ENCODE measurements at regions not wholly inside any gene's neighbourhood (a gene's known extent, or its start where the extent isn't known, plus 50 kb on each side); places are given as distances from the start of the nearest gene placed in this dataset.

DNA sequence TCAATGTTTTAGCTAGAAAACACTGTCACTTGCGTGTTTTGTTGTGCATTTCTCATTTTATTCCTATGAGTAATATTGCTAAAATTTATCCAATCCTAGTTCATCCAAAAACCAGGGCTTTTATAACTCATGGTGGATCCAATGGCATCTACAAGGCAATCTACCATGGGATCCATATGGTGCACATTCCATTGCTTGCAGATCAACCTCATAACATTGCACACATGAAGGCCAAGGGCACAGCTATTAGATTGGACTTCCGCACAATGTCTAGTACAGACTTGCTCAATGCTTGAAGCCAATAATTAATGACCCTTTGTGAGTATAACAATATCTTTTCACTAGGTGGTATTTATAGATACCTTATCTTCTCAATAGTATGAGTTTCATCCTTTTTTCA lies 57.2 kb upstream of the UGT2B7 start:
- Histone ChIP-seq H3K9me3 (ENCODE audit: low read depth) (no peaks in the 10 kb centered on the region), H3K27ac (no peak overlapping the region), H3K27me3 (no peaks in the 10 kb centered on the region), H3K79me2 (no peaks in the 10 kb centered on the region), H3K9me2 (replicated peaks; ENCODE audit: insufficient read depth) (no peaks in the 10 kb centered on the region), H3K36me3 (replicated peaks; ENCODE audit: insufficient read depth, low read depth) (no peaks in the 10 kb centered on the region), H2AFZ (no peak overlapping the region), H3K4me2 (no peak overlapping the region), H3K4me1 (ENCODE audit: insufficient read depth) (no peaks in the 10 kb centered on the region), H3K4me3 (no peak overlapping the region), H4K20me1 (ENCODE audit: insufficient read depth, poor library complexity, severe bottlenecking) (no peaks in the 10 kb centered on the region)
- WGBS (ENCODE audit: low lambda C conversion rate, missing lambda C conversion rate), result 91% methylated on average over 2 of the region's 2 CpGs
- no peak for DNase-seq (ENCODE audit: low spot score)
- no peak for TF ChIP-seq EZH2phosphoT487 (IDR thresholded peaks at IDR 0.05; ENCODE audit: low read depth, severe bottlenecking, unreplicated experiment)
- TF ChIP-seq EZH2 (IDR thresholded peaks at IDR 0.05; ENCODE audit: borderline replicate concordance), result no peak
- TF ChIP-seq, protein P1, sequence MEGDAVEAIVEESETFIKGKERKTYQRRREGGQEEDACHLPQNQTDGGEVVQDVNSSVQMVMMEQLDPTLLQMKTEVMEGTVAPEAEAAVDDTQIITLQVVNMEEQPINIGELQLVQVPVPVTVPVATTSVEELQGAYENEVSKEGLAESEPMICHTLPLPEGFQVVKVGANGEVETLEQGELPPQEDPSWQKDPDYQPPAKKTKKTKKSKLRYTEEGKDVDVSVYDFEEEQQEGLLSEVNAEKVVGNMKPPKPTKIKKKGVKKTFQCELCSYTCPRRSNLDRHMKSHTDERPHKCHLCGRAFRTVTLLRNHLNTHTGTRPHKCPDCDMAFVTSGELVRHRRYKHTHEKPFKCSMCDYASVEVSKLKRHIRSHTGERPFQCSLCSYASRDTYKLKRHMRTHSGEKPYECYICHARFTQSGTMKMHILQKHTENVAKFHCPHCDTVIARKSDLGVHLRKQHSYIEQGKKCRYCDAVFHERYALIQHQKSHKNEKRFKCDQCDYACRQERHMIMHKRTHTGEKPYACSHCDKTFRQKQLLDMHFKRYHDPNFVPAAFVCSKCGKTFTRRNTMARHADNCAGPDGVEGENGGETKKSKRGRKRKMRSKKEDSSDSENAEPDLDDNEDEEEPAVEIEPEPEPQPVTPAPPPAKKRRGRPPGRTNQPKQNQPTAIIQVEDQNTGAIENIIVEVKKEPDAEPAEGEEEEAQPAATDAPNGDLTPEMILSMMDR (IDR thresholded peaks at IDR 0.05; ENCODE audit: poor library complexity), result no peak

DNA sequence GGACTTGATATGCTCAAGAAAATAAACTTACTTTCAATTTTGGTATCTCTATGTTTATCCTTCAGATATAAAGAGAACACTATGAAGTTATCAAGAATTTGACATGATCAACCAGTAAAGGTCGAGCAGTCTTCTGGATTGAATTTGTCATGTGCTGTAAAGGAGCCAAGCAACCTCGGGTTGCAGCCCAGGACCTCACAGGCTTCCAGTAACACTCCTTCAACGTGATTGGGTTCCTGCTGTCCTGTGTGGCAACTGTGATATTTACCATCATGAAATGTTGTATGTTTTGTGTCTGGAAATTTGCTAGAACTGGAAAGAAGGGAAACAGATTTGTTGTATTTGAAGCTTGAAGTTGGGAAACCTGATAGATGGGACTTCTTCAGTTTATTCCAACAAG lies 52.0 kb upstream of the UGT2B7 start:
- no peaks in the 10 kb centered on the region for H4K20me1 ChIP-seq (ENCODE audit: insufficient read depth, poor library complexity, severe bottlenecking)
- no peaks in the 10 kb centered on the region for H3K9me3 ChIP-seq (ENCODE audit: low read depth)
- no peaks in the 10 kb centered on the region for H3K36me3 ChIP-seq (replicated peaks; ENCODE audit: insufficient read depth, low read depth)
- WGBS (ENCODE audit: low lambda C conversion rate, missing lambda C conversion rate), result 80% methylated on average over 3 of the region's 3 CpGs
- H3K9me2 ChIP-seq (replicated peaks; ENCODE audit: insufficient read depth), result no peaks in the 10 kb centered on the region
- H3K4me1 ChIP-seq (ENCODE audit: insufficient read depth), result no peaks in the 10 kb centered on the region
- H3K27ac ChIP-seq, result no peak overlapping the region
- no peak overlapping the region for H3K4me2 ChIP-seq
- H3K27me3 ChIP-seq, result no peaks in the 10 kb centered on the region
- no peak for DNase-seq (ENCODE audit: low spot score)
- no peak for TF ChIP-seq EZH2 (IDR thresholded peaks at IDR 0.05; ENCODE audit: borderline replicate concordance)
- TF ChIP-seq, protein P1 (IDR thresholded peaks at IDR 0.05; ENCODE audit: poor library complexity), result no peak
- H2AFZ ChIP-seq, result no peak overlapping the region
- H3K79me2 ChIP-seq, result no peaks in the 10 kb centered on the region
- no peak overlapping the region for H3K4me3 ChIP-seq
